HG03064 (cell line): ENCODE measurements at regions not wholly inside any gene's neighbourhood (a gene's known extent, or its start where the extent isn't known, plus 50 kb on each side); places are given as distances from the start of the nearest gene placed in this dataset.

ENCODE experiments used
- ATAC-seq: cut with Tn5 transposase; IDR thresholded peaks from one replicate; pipeline ENCODE4 v1.9.1; 2021; ENCODE audit warnings: low read depth; ENCODE audit not compliant: unreplicated experiment

- no peak for ATAC-seq
These were observed 208.2 kb upstream of the USP24 start for GRCh38 chr1:55423376-55423775.

GRCh38 chr1:55420929-55421716, 206.0 kb upstream of the USP24 start:
- ATAC-seq = no peak

DNA sequence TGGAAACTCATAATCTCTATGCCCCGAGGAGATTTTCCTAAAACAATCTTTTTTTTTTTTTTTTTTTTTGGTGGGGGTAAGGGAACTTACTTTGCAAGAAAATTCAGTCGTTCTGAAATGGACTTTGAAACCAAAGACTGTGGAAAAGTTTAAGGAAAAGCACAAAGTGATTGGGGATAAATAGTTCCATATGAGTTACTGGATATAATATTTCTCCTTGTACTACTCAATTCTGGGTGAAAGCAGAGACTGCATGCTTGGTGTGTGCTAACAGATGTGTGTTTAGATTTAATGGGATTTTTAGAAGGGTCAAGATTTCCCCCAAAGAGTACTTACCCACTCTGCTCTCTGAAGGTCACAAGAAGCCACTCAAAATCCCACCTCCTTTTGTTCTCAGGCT, 204.9 kb upstream of the USP24 start:
- ATAC-seq = no peak

DNA sequence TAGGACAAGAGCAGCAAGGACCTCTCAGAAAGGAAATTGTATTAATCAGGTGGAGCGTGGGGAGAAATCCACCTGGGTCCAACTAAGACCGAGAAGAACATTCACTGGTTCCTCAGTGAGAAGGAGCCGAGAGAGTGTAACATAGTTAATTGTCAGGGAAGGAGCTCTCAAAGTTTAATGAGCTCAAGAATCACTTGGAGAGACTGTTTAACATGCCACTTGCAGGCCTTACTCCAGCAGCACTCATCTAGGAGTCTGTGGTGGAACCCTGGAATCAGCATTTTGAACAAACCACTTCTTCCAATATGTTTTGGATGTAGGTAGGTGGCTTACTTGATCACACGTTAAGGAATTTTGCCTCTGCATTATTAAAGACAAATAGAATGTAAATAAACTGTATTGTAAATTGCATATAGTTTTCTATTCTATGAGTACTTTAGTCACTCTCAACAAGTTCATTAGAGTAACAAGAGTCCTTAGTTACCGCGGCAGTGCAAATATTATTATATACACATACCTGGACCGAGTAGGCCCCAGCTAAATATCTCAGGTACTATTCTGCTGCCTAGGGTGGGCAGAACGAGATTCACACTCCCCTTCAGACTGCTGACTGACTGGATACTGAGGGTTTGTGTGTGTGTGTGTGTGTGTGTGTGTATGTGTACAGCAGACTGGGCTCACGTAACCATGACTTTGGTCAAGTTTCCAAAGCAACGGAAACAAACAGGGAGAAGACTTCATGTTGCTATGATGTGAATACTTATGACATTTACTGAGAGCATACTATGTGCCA, 203.2 kb upstream of the USP24 start:
- no peak for ATAC-seq

- no peak for ATAC-seq
These were observed 201.1 kb upstream of the USP24 start for GRCh38 chr1:55416164-55416842.

DNA sequence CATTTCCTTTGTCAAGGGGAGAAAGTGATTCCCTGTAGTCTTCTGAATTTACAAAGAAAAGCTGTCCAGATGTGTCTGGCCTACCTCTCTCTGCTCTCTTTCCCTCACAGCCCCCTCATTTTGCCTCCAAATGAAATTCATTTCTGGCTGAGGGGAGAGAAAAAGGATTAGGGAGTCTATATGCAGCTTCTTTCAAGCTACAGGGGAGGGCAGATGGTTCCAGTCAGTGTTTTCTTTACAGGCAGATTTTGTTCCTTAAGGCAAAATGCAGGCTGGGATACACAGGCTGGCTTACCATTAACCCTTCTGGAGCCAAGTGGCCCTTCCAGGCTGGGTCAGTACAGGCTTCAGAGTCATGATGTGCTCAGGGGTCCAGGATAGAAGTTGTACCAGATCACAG, 198.1 kb upstream of the USP24 start:
- no peak for ATAC-seq

- ATAC-seq = no peak
These were observed 196.9 kb upstream of the USP24 start for GRCh38 chr1:55412060-55412459.

GRCh38 chr1:55402671-55403464, 187.7 kb upstream of the USP24 start:
- ATAC-seq = no peak

GRCh38 chr1:55402142-55402541, 187.0 kb upstream of the USP24 start:
- ATAC-seq = no peak

- ATAC-seq = no peak
These were observed 185.3 kb upstream of the USP24 start for GRCh38 chr1:55400508-55400907.

- ATAC-seq = no peak
These were observed 184.2 kb upstream of the USP24 start for GRCh38 chr1:55399346-55399745.

DNA sequence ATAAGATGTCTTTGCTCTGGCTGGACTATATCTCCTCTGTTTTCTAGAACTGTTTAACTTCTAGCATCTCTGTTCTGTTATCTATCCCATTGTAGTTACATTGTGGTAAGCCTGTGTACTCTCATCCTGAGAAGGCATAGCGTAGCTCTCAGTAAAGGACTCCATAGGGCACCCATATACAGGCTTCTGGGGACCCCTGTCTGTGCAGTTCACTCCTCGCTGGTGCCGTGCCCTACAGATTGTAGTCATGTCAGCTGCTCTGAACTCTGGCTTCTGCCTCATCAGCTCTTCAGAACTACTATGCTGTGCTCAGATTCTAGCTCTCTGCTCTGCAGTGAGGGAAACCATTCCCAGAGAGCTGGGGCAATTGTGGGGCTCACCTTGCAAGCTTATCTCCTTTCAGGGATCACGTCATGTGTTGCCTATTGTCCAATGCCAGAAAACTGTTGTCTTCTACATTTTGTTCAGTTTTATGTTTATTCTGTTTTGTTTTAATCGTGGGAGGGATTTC, 181.3 kb upstream of the USP24 start:
- no peak for ATAC-seq

GRCh38 chr1:55388960-55389359, 173.8 kb upstream of the USP24 start:
- no peak for ATAC-seq

DNA sequence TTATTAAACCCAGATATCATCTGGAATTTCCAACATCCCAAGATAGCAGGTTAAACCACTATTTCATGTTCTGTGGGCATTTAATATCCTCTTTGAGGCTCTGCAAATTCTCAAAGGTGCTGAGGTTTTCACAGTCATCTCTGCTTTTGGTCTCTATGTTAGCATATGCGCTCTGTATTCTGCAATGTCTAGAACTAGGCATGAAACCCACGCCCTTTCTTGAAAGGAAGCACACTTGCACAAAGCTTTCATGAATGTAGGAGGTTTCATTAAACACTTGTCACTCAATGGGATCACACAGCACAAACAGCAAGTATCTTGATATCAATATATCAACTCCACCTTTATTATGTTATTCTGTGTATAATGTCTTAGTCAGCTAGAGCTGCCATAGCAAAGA, 172.0 kb upstream of the USP24 start:
- ATAC-seq = no peak

- no peak for ATAC-seq
These were observed 171.3 kb upstream of the USP24 start for GRCh38 chr1:55386456-55386855.

GRCh38 chr1:55385402-55386018, 170.3 kb upstream of the USP24 start:
- no peak for ATAC-seq

- ATAC-seq = no peak
These were observed 169.5 kb upstream of the USP24 start for GRCh38 chr1:55384637-55385036.

GRCh38 chr1:55382806-55383305, 167.7 kb upstream of the USP24 start:
- no peak for ATAC-seq

GRCh38 chr1:55381983-55382382, 166.8 kb upstream of the USP24 start:
- no peak for ATAC-seq

DNA sequence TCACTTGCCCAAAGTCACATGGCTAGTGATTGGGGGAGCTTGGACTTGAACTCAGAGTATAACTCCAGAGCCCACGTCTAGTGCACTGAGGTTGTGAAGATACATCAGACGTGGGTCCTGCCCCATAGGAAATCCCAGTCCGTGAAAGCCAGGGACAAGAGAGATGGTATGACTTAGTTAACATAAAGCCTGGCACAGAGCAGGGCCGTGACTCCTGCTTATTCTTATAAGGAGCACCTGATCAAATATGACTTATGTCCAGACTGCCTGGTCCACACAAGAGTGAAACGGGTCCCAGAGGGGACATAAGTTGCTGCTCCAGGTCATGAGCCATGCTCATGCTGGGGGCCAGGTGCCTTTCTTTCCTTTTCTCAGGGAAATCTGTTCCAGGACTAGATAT, 166.3 kb upstream of the USP24 start:
- no peak for ATAC-seq
